ENCODE measurements at regions not wholly inside any gene's neighbourhood (a gene's known extent, or its start where the extent isn't known, plus 50 kb on each side); places are given as distances from the start of the nearest gene placed in this dataset.
"Not testable (repeated sequence)": the region's sequence is repeated elsewhere in the genome, so short reads cannot be mapped to it uniquely, and the experiment has no call there.

DNA sequence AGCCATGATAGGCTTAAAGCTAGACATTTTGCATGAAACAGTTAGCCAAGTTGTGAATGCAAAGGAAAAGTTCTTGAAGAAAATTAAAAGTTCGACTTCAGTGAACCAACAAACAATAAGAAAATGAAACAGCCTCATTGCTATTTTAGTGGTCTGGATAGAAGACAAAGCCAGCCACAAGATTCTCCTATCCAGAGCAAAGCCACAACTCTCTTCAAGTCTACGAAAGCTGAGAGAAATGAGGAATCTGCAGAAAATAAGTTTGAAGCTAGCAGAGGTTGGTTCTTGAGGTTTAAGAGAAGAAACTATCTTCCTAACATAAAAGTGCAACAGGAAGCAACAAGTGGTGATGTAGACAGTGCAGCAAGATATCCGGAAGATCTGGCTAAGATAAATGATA is 271.4 kb upstream of the GRM3 start:
- DNase-seq, result no peak

DNA sequence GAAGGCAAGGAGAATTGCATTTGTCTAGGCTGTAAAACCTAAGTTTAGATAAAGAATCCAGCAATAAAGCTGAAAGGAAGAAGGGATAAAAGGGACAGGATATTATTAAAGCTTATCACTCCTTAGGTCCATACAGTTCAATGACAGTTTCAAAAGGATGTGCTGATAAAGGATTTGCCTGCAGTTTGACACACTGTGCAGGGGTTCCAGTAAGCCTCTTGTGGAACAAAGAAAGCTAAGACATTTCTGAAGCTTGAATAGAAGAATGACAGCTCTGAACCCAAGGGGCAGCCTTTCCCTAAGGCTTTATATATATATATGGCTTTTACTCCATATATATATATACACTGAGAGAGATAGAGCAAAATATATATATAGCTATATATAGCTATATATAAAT is 276.8 kb upstream of the GRM3 start:
- DNase-seq, result no peak

DNA sequence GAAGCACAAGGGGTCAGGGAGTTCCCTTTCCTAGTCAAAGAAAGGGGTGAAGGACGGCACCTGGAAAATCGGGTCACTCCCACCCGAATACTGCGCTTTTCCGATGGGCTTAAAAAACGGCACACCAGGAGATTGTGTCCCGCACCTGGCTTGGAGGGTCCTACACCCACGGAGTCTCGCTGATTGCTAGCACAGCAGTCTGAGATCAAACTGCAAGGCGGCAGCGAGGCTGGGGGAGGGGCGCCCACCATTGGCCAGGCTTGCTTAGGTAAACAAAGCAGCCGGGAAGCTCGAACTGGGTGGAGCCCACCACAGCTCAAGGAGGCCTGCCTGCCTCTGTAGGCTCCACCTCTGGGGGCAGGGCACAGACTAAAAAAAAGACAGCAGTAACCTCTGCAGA is 303.3 kb upstream of the GRM3 start:
- not testable (repeated sequence) for DNase-seq

DNA sequence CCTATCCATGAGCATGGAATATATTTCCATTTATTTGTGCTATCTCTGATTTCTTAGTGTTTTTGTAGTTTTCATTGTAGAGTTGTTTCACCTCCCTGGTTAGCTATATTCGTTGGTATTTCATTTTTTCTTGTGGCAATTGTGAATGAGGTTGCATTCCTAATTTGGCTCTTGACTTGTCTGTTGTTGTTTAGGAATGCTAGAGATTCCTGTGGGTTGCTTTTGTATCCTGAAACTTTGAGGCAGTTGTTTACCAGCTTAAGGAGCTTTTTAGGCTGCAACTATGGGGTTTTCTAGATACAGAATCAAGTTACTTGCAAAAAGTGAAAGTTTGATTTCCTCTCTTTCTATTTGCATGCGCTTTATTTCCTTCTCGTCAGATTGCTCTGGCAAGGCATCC is 304.7 kb upstream of the GRM3 start:
- no peak for DNase-seq

DNA sequence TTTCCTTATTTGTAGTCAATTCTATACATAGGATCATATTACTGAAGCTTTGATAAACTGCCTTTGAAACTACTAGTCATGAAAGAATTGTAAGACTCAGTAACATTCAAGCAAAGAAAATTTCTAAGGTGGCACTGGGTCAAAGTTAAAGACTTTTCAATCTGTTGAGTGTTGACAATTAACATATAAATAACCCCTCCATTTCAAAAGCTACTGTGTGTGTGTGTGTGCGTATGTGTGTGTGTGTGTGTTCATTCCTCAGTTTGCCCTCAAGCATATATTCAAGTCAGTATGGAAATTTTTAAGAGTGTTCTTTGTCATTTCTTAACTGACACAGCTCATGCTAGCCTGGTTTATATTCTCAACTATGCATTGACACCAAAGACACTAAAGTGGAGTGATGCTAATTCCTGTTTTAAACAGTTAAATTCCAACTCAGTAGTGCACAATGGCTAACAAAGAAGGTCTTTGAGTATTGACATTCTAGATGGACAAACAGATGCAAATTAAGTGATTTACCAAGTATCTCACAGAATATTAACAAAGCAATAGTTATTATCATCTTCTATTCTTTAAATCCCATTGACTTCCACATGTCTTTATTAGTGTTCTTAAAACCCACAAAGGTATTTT is 314.8 kb upstream of the GRM3 start:
- DNase-seq, result no peak

DNA sequence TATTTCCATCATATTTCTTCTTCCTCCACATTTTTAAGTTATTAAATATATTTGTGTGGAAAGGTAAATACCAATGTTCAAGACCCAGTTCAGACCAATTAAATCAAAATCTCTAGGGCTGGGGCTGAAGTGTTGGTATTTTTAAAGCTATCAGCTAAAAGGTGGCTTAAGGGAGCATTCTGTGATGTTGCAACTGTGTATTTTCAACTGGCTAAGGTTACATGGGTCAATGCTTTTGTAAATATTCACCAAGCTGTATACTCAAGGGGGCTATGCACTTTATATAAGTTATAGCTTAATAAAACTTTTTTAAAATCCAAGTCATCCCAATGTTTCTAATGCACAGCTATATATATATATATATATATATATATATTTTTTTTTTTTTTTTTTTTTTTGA is 316.9 kb upstream of the GRM3 start:
- no peak for DNase-seq

DNA sequence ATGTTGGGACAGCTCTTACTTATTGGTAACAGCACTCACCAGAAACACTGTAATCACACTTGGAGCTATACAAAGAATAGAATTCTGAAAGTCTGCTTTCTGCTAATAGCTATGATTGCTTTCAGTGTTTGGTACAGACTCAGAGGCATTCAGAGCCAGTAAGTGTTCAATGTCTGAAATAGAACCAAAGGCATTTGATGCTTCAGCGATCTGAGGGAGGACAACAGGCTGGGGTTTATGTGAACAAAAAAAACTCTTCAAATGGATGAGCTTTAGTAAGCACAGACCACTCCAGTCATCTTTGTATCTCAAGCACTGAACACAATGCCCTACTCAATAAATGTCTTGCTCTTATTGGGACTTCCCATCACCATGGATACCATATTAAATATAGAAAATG is 322.8 kb upstream of the GRM3 start:
- DNase-seq, result no peak

DNA sequence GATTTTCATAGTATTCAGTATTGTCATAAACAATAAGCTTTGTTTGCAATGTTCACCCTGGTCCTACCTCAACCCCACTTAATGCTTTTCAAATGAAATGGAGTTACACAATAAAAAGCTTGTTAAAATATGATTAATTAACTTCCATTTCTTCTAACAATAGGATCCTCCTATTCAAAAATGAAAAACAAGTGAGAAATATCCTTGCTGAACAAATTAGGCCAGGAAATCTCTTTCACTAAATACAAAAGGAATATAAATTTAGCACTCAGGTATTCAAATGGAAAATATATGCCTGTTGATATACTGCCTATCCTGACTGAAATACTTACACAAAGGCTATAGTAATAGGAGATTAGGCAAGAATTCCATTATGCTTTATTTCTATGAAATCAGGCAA is 323.4 kb upstream of the GRM3 start:
- no peak for DNase-seq

DNA sequence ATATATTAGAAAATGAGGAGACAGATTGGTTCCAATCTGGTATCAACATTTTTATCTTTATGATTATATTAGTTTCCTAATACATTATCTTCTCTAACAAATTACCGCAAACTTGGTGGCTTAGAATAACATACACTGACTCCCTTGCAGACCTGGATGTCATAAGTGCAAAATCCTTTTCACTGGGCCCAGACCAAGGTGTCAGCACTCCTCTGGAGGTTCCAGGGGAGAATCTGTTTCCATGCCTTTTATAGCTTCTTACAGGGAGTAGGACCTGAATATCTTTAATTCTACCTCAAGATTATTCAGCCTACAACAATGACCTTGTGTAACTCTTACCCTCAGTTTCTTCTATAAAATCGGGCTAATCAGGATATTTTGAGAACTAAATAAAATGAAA is 329.9 kb upstream of the GRM3 start:
- DNase-seq, result no peak

DNA sequence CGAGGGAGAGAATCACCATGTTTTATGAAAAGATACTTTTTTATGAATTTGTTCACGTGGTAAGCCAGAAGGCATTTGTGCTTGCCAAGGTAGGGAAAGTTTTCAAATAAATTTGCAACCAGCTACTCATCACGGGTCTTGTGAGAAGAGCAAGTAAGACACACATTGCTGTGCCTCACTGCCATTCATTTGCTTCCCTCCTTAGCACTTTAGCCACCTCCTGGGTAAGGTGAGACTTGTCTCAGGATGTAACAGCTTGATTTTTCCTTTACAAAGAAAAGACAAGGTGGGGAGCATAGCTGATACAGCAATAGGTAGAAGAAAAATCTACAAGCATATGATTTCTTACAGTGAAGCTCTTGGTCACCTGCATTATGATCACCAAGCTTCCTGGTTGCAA is 342.4 kb upstream of the GRM3 start:
- DNase-seq, result no peak

DNA sequence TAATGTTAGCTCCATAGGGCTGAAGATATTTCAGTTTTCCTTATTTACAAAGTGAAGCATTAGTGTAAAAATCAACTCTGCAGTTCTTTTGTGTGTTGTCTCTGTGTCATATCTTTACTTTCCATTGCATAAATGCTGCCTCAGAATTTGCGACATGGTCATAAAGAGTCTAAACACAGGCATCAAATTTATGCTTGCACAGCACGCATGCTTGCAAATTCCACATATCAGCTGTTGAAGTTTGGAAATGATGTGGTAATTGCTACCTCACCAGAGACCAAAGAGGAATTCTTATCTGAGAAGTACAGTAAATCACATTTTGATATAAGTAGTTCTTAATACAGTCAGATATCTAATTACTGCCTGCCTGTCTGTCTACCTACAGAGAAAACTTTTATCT is 348.2 kb upstream of the GRM3 start:
- peak in 1 of 2 donors; percentile 1 for DNase-seq

DNA sequence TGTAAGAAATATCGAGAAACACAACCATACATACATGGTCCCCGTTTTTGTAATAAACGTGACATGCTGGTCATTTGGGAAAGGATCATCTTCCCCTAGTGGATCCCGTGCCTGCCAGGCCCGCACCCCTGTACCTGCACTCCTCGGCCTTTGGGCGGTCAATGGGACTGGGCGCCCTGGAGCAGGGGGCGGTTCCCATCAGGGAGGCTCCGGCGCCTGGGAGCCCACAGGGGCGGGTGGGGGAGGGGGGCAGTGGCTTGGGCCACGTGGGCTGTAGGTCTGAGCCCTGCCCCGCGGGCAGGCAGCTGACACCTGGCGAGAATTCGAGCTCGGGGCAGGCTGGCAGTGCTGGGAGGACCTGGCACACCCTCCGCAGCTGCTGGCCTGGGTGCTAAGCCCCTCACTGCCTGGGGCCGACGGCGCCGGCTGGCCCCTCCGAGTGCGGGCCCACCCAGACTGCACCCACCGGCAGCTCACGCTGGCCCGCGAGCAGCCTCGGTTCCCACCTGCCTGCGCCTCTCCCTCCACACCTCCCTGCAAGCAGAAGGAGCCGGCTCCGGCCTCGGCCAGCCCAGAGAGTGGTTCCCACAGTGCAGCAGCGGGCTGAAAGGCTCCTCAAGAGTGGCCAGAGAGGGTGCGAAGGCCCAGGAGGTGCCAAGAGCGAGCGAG is 361.6 kb upstream of the GRM3 start:
- no peak for DNase-seq

DNA sequence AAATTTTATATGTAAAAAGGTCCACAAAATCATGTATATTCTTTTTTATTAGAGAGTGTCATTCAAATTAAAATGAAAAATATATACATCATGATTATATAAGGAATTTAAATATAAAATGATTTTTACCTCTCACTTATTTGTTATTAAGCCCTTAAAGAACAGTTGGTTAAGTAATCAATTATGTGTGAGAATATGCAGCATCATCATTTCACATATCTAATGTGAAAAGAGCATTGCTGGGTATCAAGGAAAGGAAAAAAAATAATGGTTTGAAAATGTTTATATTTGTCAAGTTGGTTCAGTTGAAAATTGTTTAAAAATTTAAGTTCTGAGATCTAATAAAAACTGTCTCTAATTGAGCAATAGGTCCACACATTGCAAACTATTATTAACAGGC is 363.6 kb upstream of the GRM3 start:
- DNase-seq, result no peak

DNA sequence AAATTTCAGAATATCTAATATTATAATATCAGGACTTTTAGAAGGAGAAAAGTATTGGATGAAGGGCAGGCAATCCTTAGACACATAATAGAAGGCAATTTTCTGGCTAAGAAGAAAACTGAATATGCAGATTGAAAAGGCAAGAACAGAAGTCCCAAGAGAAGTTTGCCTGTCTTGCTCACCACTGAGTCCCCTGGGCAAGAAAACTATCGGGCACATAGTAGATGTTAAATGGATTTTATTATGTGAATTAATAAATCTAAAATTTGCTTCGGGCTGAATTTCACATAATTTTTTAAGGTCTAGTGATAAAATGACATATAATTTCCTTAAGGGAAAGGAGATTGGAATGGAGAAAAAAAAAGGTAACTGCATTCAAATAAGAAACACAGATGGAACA is 380.9 kb upstream of the GRM3 start:
- no peak for DNase-seq

DNA sequence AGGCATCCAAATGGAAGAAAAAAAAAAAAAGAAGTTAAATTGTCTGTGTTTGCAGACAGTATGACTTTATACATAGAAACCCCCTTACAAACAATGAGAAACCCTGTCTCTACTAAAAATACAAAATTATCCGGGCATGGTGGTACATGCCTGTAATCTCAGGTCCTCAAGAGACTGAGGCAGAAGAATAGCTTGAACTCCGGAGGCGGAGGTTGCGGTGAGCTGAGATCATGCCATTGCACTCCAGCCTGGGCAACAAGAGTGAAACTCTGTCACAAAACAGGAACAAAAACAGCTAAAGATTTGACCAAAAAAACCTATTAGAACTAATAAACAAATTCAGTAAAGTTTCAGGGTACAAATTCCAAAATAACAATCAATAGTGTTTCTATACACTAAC is 385.8 kb upstream of the GRM3 start:
- DNase-seq, result no peak

DNA sequence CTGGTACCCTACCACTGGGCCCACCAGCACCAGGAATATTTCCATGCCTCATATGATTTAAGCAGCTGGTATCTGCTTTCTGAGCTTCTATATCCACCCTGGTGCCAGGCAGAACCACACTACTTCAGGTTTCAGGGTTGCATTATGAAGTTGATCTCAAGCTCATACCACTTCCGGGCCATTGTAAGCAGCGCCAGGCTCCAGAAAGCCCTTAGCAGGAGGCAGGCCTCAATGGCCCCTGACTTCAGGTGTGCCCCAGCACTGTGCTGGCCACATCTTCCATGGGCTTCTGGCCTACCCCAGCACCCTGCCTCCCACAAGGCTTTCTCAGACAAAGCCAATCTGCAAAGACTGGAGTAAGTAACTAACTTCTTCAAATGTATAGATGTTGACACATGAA is 391.3 kb upstream of the GRM3 start:
- no peak for DNase-seq

DNA sequence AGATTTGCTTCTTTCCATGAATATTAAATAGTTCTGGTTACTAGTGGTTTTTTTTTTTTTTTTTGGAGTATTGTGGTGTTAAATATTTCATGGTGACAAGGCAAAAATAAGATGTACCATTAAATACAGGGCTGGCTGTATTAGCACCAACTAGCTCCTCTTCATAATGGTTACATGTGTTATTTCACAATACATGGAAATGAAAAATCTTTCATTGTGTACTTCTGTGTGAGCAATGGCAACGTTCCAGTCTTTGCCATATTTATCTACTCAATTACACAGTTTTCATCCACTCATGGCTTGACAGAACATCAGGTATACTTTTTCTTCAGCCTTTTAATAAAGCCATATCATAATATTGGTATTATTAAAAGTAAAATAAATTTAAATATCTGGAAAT is 394.7 kb upstream of the GRM3 start:
- no peak for DNase-seq

DNA sequence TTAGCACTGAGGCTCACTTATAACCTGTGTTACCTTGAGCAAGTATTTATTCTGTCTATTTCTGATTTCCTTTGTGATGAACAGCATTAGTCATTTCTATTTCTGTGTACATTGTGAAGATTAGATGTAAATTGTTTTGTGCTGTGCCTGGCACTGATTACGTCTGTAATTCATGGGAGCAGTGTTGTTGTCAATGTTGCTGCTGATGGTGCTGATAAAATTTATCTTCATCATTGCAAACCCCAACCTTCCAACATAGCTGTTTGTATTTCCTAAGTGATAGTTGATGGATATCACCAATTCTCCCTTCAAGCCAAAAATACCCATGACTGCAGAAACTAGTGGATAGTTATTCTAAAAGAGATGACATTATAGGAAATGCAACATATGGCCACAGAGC is 400.5 kb upstream of the GRM3 start:
- DNase-seq, result no peak

DNA sequence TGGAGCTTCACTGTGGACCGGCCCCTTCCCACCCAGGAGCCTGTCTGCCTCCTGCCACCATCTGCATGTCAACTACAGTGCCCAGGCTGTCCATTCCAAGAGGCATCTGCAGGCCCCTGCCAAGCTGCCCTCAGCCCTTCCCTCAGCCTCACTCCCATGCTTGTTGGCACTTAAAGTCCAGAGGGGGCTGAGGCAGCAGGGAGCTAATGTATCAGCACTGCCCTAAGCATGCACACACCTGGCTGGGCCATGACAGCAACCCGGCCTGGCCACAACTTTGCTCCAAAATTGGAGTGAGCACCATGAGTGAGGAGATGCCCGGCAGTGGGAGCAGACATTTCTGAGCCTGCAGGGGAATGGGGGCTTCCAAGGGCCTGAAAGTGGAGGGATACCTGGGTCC is 417.5 kb upstream of the GRM3 start:
- no peak for DNase-seq

DNA sequence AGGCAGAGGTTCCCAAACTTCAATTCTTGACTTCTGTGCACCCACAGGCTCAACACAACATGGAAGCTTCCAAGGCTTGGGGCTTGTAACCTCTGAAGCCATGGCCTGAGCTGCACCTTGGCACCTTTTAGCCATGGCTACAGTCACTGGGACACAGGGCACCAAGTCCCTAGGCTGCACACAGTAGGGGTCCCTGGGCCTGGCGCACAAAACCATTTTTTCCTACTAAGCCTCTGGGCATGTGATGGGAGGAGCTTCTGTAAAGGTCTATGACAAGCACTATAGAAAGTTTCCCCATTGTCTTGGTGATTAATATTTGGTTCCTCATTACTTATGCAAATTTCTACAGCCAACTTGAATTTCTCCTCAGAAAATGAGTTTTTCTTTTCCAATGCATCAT is 420.9 kb upstream of the GRM3 start:
- no peak for DNase-seq

DNA sequence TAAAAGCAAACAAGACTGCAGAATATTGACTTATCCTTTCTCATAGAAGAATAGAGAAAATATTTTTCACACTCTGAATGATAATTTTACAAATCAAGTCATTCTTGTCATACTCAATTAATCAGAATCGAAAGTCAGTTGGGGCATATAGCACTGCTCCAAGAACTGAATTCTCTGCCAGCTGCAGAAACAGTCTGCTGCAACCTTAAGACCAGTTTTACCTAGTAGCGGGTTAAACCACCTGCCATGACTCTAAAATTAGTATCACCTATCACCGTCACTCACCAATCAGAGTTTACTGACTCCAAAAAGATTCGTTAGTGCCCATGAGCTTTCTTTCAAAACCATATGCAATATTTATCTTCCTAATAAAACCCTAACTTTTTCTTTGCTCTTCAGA is 429.0 kb upstream of the GRM3 start:
- no peak for DNase-seq

DNA sequence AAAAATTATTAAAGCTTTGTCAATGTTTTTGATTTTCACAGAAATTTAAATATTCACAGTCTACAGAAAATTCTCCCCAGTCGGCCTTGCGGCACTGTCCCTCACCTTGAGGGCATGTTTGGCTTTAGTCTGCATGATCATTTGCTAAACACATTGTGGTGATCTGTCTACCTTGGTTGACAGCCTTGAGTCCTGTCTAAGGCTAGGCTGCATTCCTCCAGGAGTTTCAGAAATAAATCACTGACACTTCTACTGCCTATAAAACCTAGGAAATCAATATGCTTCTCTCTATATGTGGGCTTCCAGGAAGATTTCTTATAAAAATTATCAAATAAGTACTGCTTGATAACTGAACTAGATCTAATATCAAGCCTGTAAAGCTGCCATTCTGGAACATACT is 430.7 kb upstream of the GRM3 start:
- no peak for DNase-seq

DNA sequence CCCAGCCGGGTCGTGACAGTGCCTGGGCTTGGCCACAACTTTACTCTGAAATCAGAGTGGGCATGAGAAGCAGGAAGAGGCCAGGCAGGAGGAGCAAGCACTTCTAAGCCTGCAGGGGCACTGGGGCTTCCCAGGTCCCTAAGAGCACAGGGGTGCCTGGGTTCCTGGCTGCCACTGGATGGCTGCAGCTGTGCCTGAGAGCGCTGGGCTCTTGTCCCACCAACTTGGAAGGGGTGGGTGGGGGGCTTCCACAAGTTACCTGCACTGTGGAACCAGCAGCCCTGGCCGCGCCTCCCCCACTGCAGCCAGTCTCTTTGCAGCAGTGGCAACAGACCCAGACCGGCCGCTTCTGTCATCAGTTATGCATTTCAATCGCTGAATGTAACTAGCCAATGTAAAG is 434.7 kb upstream of the GRM3 start:
- no peak for DNase-seq

DNA sequence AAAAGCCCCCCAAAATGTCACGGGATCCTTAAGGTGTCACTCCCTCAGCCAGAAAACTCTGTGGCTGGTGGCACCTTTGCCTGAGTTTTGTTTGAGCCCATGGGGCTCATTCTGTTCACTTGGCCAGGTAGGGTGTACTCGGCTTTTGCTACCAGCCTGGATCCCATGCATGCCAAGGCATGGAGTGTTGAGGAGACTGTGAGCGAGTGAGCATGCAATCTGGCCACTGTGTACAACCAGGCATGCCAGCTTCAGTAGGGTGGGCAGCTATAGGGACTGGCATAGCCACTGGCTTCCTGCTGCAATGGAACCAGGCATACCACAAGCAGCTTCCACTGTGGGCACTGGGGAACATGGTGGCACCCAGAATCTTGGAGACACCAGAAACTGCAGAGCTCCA is 436.0 kb upstream of the GRM3 start:
- no peak for DNase-seq
